DOHH2 (cell line): ENCODE measurements at regions not wholly inside any gene's neighbourhood (a gene's known extent, or its start where the extent isn't known, plus 50 kb on each side); places are given as distances from the start of the nearest gene placed in this dataset.

Source experiments
- H3F3A ChIP-seq: fragments of 200-600 bp; sonication (generic), shearing (Covaris generic); 2 replicates; pipeline ENCODE4 v1.6.0; 2016; ENCODE audit warnings: antibody characterized with exemption, mild to moderate bottlenecking; ENCODE audit not compliant: control insufficient read depth, insufficient read depth
- H3K27ac ChIP-seq: fragments of 200-600 bp; sonication (generic); 2 replicates; pipeline ENCODE4 v1.5.1; 2014; ENCODE audit warnings: low read depth, mild to moderate bottlenecking, low read length, moderate library complexity
- H3K27me3 ChIP-seq: fragments of 200-600 bp; sonication (generic); 2 replicates; pipeline ENCODE4 v1.6.1; 2014; ENCODE audit warnings: mild to moderate bottlenecking, low read length, mixed read lengths; ENCODE audit not compliant: control insufficient read depth
- H3K36me3 ChIP-seq: fragments of 200-600 bp; sonication (generic); 2 replicates; pipeline ENCODE4 v1.6.1; 2014; ENCODE audit warnings: mild to moderate bottlenecking, low read length, moderate library complexity, mixed read lengths; ENCODE audit not compliant: control insufficient read depth
- H3K4me1 ChIP-seq: fragments of 200-600 bp; sonication (generic); 2 replicates; pipeline ENCODE4 v1.6.1; 2014; ENCODE audit warnings: mild to moderate bottlenecking, low read length, mixed read lengths; ENCODE audit not compliant: control insufficient read depth
- H3K4me2 ChIP-seq: fragments of 200-600 bp; sonication (generic); 2 replicates; pipeline ENCODE4 v1.6.0; 2014; ENCODE audit warnings: mild to moderate bottlenecking, low read length, moderate library complexity
- H3K4me3 ChIP-seq: fragments of 200-600 bp; sonication (generic); 2 replicates; pipeline ENCODE4 v1.5.1; 2014; ENCODE audit warnings: mild to moderate bottlenecking, low read length, mixed read lengths
- H3K79me2 ChIP-seq: fragments of 200-600 bp; sonication (generic); 2 replicates; pipeline ENCODE4 v1.6.1; 2014; ENCODE audit warnings: mild to moderate bottlenecking, low read length, mixed read lengths; ENCODE audit not compliant: control insufficient read depth
- H3K9me2 ChIP-seq: fragments of 200-600 bp; sonication (generic); replicated peaks from 2 replicates; pipeline ENCODE4 v1.6.1; 2014; ENCODE audit warnings: mild to moderate bottlenecking, low read length, mixed read lengths; ENCODE audit not compliant: control insufficient read depth
- H3K9me3 ChIP-seq: fragments of 200-600 bp; sonication (generic); 2 replicates; pipeline ENCODE4 v1.6.1; 2014; ENCODE audit warnings: antibody characterized with exemption, low read length, mixed read lengths; ENCODE audit not compliant: control insufficient read depth, insufficient read depth
- H4K20me1 ChIP-seq: fragments of 200-600 bp; sonication (generic); 2 replicates; pipeline ENCODE4 v1.6.0; 2014; ENCODE audit warnings: low read depth, mild to moderate bottlenecking, antibody characterized with exemption, low read length, moderate library complexity; ENCODE audit not compliant: control insufficient read depth, insufficient read depth
- CTCF ChIP-seq: fragments of 200-600 bp; sonication (generic); IDR thresholded peaks from one replicate; pipeline ENCODE4 v1.5.1; 2014; ENCODE audit warnings: antibody characterized with exemption, mild to moderate bottlenecking, low read depth, low read length; ENCODE audit not compliant: poor library complexity, severe bottlenecking
- EZH2phosphoT487 ChIP-seq: fragments of 200-600 bp; sonication (generic); IDR thresholded peaks from 2 replicates; pipeline ENCODE4 v1.6.1; 2017; ENCODE audit warnings: borderline replicate concordance, mild to moderate bottlenecking, antibody characterized with exemption, low read length, moderate library complexity, mixed read lengths

DNA sequence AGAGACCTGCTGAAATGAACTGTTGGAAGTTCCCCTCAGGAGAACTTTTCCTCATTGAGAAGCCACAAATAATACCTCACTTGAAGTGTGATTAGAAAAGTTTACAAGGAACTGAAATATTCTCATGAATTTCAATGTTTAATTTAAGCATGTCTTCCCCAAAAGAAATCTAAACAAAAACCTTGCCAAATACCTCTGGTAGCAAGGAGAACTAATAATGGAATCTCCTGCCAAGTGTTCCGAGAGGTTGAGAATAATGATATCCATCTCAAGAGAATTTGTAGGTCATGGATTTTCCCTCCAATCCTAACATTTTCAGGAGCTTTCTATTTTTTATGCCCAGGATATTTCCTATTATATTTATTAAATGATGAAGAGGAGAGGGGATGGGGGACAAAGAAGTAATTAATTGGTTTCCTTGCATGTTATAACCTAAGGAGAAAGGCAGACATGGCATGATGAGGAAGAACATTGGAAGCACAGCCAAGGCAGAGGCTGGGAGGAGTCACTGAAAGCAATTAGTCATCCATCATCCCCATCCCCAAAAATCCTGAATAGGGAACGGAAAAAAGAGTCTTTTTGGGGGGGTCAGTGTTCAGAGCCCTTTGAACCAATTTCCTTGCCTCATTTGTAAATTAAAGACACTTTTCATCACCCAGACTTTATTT is 93.6 kb upstream of the IL6 start:
- no peak overlapping the region for H3K4me2 ChIP-seq
- H3K9me3 ChIP-seq, result no peaks in the 10 kb centered on the region; the same call in 1 of the 2 replicates
- no peak overlapping the region for H3K27ac ChIP-seq
- H3K4me1 ChIP-seq, result no peaks in the 10 kb centered on the region
- no peak for TF ChIP-seq EZH2phosphoT487
- no peak for TF ChIP-seq CTCF
- no peaks in the 10 kb centered on the region for H3F3A ChIP-seq
- no peak overlapping the region for H3K4me3 ChIP-seq
- H3K79me2 ChIP-seq, result no peaks in the 10 kb centered on the region
- H3K27me3 ChIP-seq, result peaks cover 48% of the 10 kb centered on the region
- no peaks in the 10 kb centered on the region for H3K36me3 ChIP-seq
- H4K20me1 ChIP-seq, result no peaks in the 10 kb centered on the region
- no peaks in the 10 kb centered on the region for H3K9me2 ChIP-seq

- no peaks in the 10 kb centered on the region for H4K20me1 ChIP-seq
- H3K27ac ChIP-seq, result no peak overlapping the region
- H3K79me2 ChIP-seq, result no peaks in the 10 kb centered on the region
- TF ChIP-seq EZH2phosphoT487 (no peak), CTCF (no peak)
- H3K27me3 ChIP-seq, result peaks cover 48% of the 10 kb centered on the region
- H3F3A ChIP-seq, result no peaks in the 10 kb centered on the region
- H3K36me3 ChIP-seq, result no peaks in the 10 kb centered on the region
- no peaks in the 10 kb centered on the region; the same call in 1 of the 2 replicates for H3K9me3 ChIP-seq
- no peaks in the 10 kb centered on the region for H3K4me1 ChIP-seq
- no peak overlapping the region for H3K4me2 ChIP-seq
- no peak overlapping the region for H3K4me3 ChIP-seq
- no peaks in the 10 kb centered on the region for H3K9me2 ChIP-seq
Measured at GRCh38 chr7:22632674-22633073, 94.3 kb upstream of the IL6 start.

- Histone ChIP-seq H3K9me3 (no peaks in the 10 kb centered on the region; the same call in 1 of the 2 replicates), H3K27me3 (peaks cover 53% of the 10 kb centered on the region), H3K4me2 (no peak overlapping the region), H4K20me1 (no peaks in the 10 kb centered on the region), H3K27ac (no peak overlapping the region), H3K4me1 (no peaks in the 10 kb centered on the region), H3F3A (no peaks in the 10 kb centered on the region), H3K79me2 (no peaks in the 10 kb centered on the region), H3K9me2 (no peaks in the 10 kb centered on the region), H3K36me3 (no peaks in the 10 kb centered on the region), H3K4me3 (no peak overlapping the region)
- no peak for TF ChIP-seq EZH2phosphoT487
- TF ChIP-seq CTCF, result no peak
Measured at GRCh38 chr7:22631730-22632129, 95.3 kb upstream of the IL6 start.
